ENCODE measurements at regions not wholly inside any gene's neighbourhood (a gene's known extent, or its start where the extent isn't known, plus 50 kb on each side); places are given as distances from the start of the nearest gene placed in this dataset.

- intact Hi-C loops (cut with micrococcal nuclease), result no loop called here
- TF ChIP-seq CTCF (IDR thresholded peaks at IDR 0.05), result no peak
- Histone ChIP-seq H2AFZ (ENCODE audit: insufficient read depth, low read depth, low read length, poor library complexity, severe bottlenecking) (no peak overlapping the region), H4K20me1 (ENCODE audit: insufficient read depth, low read length) (no peaks in the 10 kb centered on the region), H3K4me2 (replicated peaks; ENCODE audit: extremely low read depth, low read length, poor library complexity, severe bottlenecking) (no peak overlapping the region), H3K9ac (ENCODE audit: insufficient read depth, low read length, poor library complexity, severe bottlenecking) (no peak overlapping the region), H3K27ac (ENCODE audit: low read depth in 1 of 2, low read length in 2 of 2) (no peak overlapping the region), H3K4me1 (ENCODE audit: control insufficient read depth in 1 of 2, insufficient read depth in 2 of 2, low read length in 2 of 2) (no peaks in the 10 kb centered on the region), H3K9me3 (replicated peaks in 1 of 2; ENCODE audit: control insufficient read depth in 1 of 2, insufficient read depth in 1 of 2, low read length in 2 of 2) (no peaks in the 10 kb centered on the region), H3K36me3 (replicated peaks in 1 of 2; ENCODE audit: control insufficient read depth in 1 of 2, insufficient read depth in 2 of 2, low read length in 2 of 2) (no peaks in the 10 kb centered on the region), H3K27me3 (ENCODE audit: control insufficient read depth in 2 of 2, insufficient read depth in 2 of 2, low read length in 2 of 2) (no peaks in the 10 kb centered on the region), H3K4me3 (replicated peaks in 1 of 3; ENCODE audit: low read depth in 2 of 3, low read length in 3 of 3) (no peak overlapping the region), H3K79me2 (ENCODE audit: insufficient read depth, low read length) (no peaks in the 10 kb centered on the region)
- Mint-ChIP-seq H3K4me3 (no peak overlapping the region), H3K4me1 (no peaks in the 10 kb centered on the region), H3K9me3 (peaks cover 0 to 3% (median 0%) of the 10 kb centered on the region in 7 donors), H3K36me3 (no peaks in the 10 kb centered on the region), H3K27me3 (ENCODE audit: low read depth in 3 of 3) (peaks cover 0 to 2% (median 0%) of the 10 kb centered on the region in 3 donors), H3K27ac (no peak overlapping the region)
- DNase-seq, result no peak
- WGBS (ENCODE audit: insufficient coverage), result 90% methylated on average over 2 of the region's 4 CpGs
These were observed 197.6 kb upstream of the CHST9 start for GRCh38 chr18:27382567-27383216.

GRCh38 chr18:27378431-27379095 lies 193.5 kb upstream of the CHST9 start:
- Histone ChIP-seq H3K9ac (ENCODE audit: insufficient read depth, low read length, poor library complexity, severe bottlenecking) (no peak overlapping the region), H4K20me1 (ENCODE audit: insufficient read depth, low read length) (no peaks in the 10 kb centered on the region), H3K9me3 (replicated peaks in 1 of 2; ENCODE audit: control insufficient read depth in 1 of 2, insufficient read depth in 1 of 2, low read length in 2 of 2) (no peaks in the 10 kb centered on the region), H2AFZ (ENCODE audit: insufficient read depth, low read depth, low read length, poor library complexity, severe bottlenecking) (no peak overlapping the region), H3K27me3 (ENCODE audit: control insufficient read depth in 2 of 2, insufficient read depth in 2 of 2, low read length in 2 of 2) (no peaks in the 10 kb centered on the region), H3K79me2 (ENCODE audit: insufficient read depth, low read length) (no peaks in the 10 kb centered on the region), H3K4me3 (replicated peaks in 1 of 3; ENCODE audit: low read depth in 2 of 3, low read length in 3 of 3) (no peak overlapping the region), H3K4me1 (ENCODE audit: control insufficient read depth in 1 of 2, insufficient read depth in 2 of 2, low read length in 2 of 2) (no peaks in the 10 kb centered on the region), H3K4me2 (replicated peaks; ENCODE audit: extremely low read depth, low read length, poor library complexity, severe bottlenecking) (no peak overlapping the region), H3K27ac (ENCODE audit: low read depth in 1 of 2, low read length in 2 of 2) (no peak overlapping the region), H3K36me3 (replicated peaks in 1 of 2; ENCODE audit: control insufficient read depth in 1 of 2, insufficient read depth in 2 of 2, low read length in 2 of 2) (no peaks in the 10 kb centered on the region)
- intact Hi-C loops (cut with micrococcal nuclease), result no loop called here
- H3K9me3 Mint-ChIP-seq, result peaks cover 0 to 4% (median 0%) of the 10 kb centered on the region in 7 donors
- H3K27ac Mint-ChIP-seq, result no peak overlapping the region
- H3K4me1 Mint-ChIP-seq, result no peaks in the 10 kb centered on the region
- DNase-seq, result no peak
- WGBS (ENCODE audit: insufficient coverage), result 20% methylated on average over 1 of the region's 2 CpGs
- peaks cover 0 to 2% (median 0%) of the 10 kb centered on the region in 3 donors for H3K27me3 Mint-ChIP-seq (ENCODE audit: low read depth in 3 of 3)
- H3K36me3 Mint-ChIP-seq, result no peaks in the 10 kb centered on the region
- TF ChIP-seq CTCF (IDR thresholded peaks at IDR 0.05), result no peak
- H3K4me3 Mint-ChIP-seq, result no peak overlapping the region
